ENCODE measurements at regions not wholly inside any gene's neighbourhood (a gene's known extent, or its start where the extent isn't known, plus 50 kb on each side); places are given as distances from the start of the nearest gene placed in this dataset.

DNA sequence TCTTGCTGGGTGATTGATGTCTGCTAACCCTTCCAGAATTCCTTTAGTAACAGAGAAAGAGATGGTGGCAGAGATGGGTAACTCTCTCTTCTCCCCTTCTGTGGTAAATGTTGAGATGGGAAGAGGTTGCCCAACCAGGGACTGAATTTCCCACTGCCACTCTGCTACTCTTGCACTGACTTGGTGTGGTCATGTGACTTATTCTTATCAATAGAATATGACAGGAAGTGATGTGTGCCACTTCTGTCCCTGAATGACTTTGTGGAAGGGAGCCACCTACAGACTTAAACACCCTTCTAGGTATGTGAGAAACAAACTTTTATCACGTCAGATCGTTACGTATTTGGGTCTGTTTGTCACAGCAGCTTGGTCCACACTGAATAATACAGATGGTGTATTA lies 132.9 kb downstream of the ZNF621 start:
- no peaks in the 10 kb centered on the region for H3K27me3 ChIP-seq (replicated peaks in 1 of 4; ENCODE audit: control insufficient read depth in 3 of 4, extremely low read depth in 1 of 4, insufficient read depth in 3 of 4, low read length in 3 of 4)
- no peaks in the 10 kb centered on the region for H3K79me2 ChIP-seq (ENCODE audit: control insufficient read depth in 1 of 2, insufficient read depth in 2 of 2, low read length in 2 of 2)
- no peak overlapping the region for H2AK5ac ChIP-seq (ENCODE audit: low read depth, low read length)
- no peak overlapping the region for H3K4me3 ChIP-seq (ENCODE audit: extremely low read depth in 1 of 4, insufficient read depth in 2 of 4, low read depth in 3 of 4, low read length in 4 of 4)
- no peaks in the 10 kb centered on the region for H4K20me1 ChIP-seq (replicated peaks in 1 of 2; ENCODE audit: control insufficient read depth in 1 of 2, insufficient read depth in 2 of 2, low read length in 2 of 2)
- no peaks in the 10 kb centered on the region for H3K23me2 ChIP-seq (ENCODE audit: low read depth, low read length)
- no peak overlapping the region for H3K14ac ChIP-seq (ENCODE audit: insufficient read length)
- CTCF ChIA-PET (ENCODE audit: partially characterized antibody) = interaction anchor here (0.6 to 0.8 kb wide), 3 partner anchors 11 to 71 kb away, joined by 3 to 4 read pairs (median 4); no protein-coding TSS in a partner anchor
- no peak overlapping the region for H3K23ac ChIP-seq (ENCODE audit: insufficient read length)
- no peak overlapping the region for H2BK12ac ChIP-seq (ENCODE audit: low read depth, low read length)
- no peak overlapping the region for H2BK15ac ChIP-seq (ENCODE audit: low read length)
- H2AFZ ChIP-seq (ENCODE audit: low read length) = no peak overlapping the region
- H3K36me3 ChIP-seq (ENCODE audit: control insufficient read depth in 2 of 4, insufficient read depth in 4 of 4, low read length in 3 of 4) = no peaks in the 10 kb centered on the region
- H3K27ac ChIP-seq (ENCODE audit: low read depth, low read length) = no peak overlapping the region
- TF ChIP-seq ZNF274 (IDR thresholded peaks at IDR 0.05; ENCODE audit: borderline replicate concordance, extremely low read depth, low read length) = no peak
- no peak for TF ChIP-seq EZH2 (IDR thresholded peaks at IDR 0.05; ENCODE audit: low read depth, low read length, severe bottlenecking)
- no peak for TF ChIP-seq TBP (IDR thresholded peaks at IDR 0.05; ENCODE audit: low read depth, low read length)
- TF ChIP-seq SRF (IDR thresholded peaks at IDR 0.05; ENCODE audit: low read depth, low read length) = no peak
- no peak for TF ChIP-seq JUN (IDR thresholded peaks at IDR 0.05; ENCODE audit: low read depth, low read length)
- no peak for TF ChIP-seq KDM4A (IDR thresholded peaks at IDR 0.05; ENCODE audit: low read depth, low read length, severe bottlenecking)
- TF ChIP-seq SP2 (IDR thresholded peaks at IDR 0.05; ENCODE audit: low read length) = no peak
- no peak for TF ChIP-seq SIRT6 (IDR thresholded peaks at IDR 0.05; ENCODE audit: low read length)
- TF ChIP-seq CBX5 (IDR thresholded peaks at IDR 0.05; ENCODE audit: low read depth, low read length) = no peak
- TF ChIP-seq, protein P1, sequence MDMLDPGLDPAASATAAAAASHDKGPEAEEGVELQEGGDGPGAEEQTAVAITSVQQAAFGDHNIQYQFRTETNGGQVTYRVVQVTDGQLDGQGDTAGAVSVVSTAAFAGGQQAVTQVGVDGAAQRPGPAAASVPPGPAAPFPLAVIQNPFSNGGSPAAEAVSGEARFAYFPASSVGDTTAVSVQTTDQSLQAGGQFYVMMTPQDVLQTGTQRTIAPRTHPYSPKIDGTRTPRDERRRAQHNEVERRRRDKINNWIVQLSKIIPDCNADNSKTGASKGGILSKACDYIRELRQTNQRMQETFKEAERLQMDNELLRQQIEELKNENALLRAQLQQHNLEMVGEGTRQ (IDR thresholded peaks at IDR 0.05; ENCODE audit: low read length) = no peak
- no peak for TF ChIP-seq BACH1 (IDR thresholded peaks at IDR 0.05; ENCODE audit: low read length)
- WGBS, 2 experiments (ENCODE audit: extremely low coverage in 1 of 2, insufficient coverage in 1 of 2, insufficient read length in 1 of 2, insufficient replicate concordance in 2 of 2, low coverage in 1 of 2, low lambda C conversion rate in 2 of 2, missing lambda C conversion rate in 1 of 2) = 90% methylated on average over 3 of the region's 3 CpGs; no CpG with 5 or more reads in 1 of the 2 experiments
- H3K56ac ChIP-seq (replicated peaks; ENCODE audit: insufficient read length, low read depth, low read length) = no peak overlapping the region
- POLR2A ChIA-PET (ENCODE audit: partially characterized antibody) = no interaction called here
- H3K18ac ChIP-seq (ENCODE audit: extremely low read depth, low read length) = no peak overlapping the region
- no peak overlapping the region for H3K4ac ChIP-seq (replicated peaks; ENCODE audit: insufficient read length, low read depth, low read length)
- no peak overlapping the region for H4K8ac ChIP-seq (ENCODE audit: extremely low read depth, insufficient read depth, low read length)
- no peaks in the 10 kb centered on the region for H3K4me1 ChIP-seq (replicated peaks in 1 of 4; ENCODE audit: control insufficient read depth in 3 of 4, insufficient read depth in 4 of 4, low read length in 3 of 4)
- no peaks in the 10 kb centered on the region for H3K9me3 ChIP-seq (ENCODE audit: insufficient read depth in 2 of 2, low read depth in 1 of 2, low read length in 1 of 2)
- H2BK120ac ChIP-seq (replicated peaks; ENCODE audit: low read depth, low read length) = no peak overlapping the region
- H2BK5ac ChIP-seq (ENCODE audit: low read depth, low read length) = no peak overlapping the region
- H2BK20ac ChIP-seq (ENCODE audit: low read length) = no peak overlapping the region
- H3K9ac ChIP-seq (replicated peaks in 1 of 4; ENCODE audit: extremely low read depth in 1 of 4, low read depth in 3 of 4, low read length in 3 of 4) = no peak overlapping the region
- FAIRE-seq (no peak), DNase-seq (ENCODE audit: low read depth in 1 of 2, low spot score in 2 of 2) (no peak)
- H3K4me2 ChIP-seq (ENCODE audit: insufficient read depth in 1 of 2, low read depth in 2 of 2, low read length in 2 of 2) = no peak overlapping the region
- H3K79me1 ChIP-seq (ENCODE audit: low read depth, low read length) = no peaks in the 10 kb centered on the region
- no peak overlapping the region for H4K91ac ChIP-seq (replicated peaks; ENCODE audit: insufficient read length, low read length)
- H4K5ac ChIP-seq (ENCODE audit: insufficient read length, low read depth, low read length) = no peak overlapping the region
